Activated T-helper 1 cell treated with anti-CD3 and anti-CD28 coated beads, Interleukin-2, amount 50 U/mL, for 16 hours (primary cell): ENCODE measurements at regions not wholly inside any gene's neighbourhood (a gene's known extent, or its start where the extent isn't known, plus 50 kb on each side); places are given as distances from the start of the nearest gene placed in this dataset.
"Not testable (repeated sequence)": the region's sequence is repeated elsewhere in the genome, so short reads cannot be mapped to it uniquely, and the experiment has no call there.

Experiments used
- DNase-seq, 2 donors: peaks; one replicate each; pipeline ENCODE4 v3.0.0-alpha.2; 2020; ENCODE audit warnings: low read depth in 1 of 2, low spot score in 1 of 2

GRCh38 chr12:34097213-34097612 is 74.9 kb downstream of the ALG10 start:
- DNase-seq = no peak

- DNase-seq = no peak
Observed at GRCh38 chr12:34105392-34105933, 83.2 kb downstream of the ALG10 start.

GRCh38 chr12:34106172-34106571 is 83.9 kb downstream of the ALG10 start:
- DNase-seq = no peak

- DNase-seq = no peak
Observed at GRCh38 chr12:34107016-34107415, 84.7 kb downstream of the ALG10 start.

GRCh38 chr12:34107781-34108404 is 85.6 kb downstream of the ALG10 start:
- no peak for DNase-seq

- DNase-seq = no peak
Observed at GRCh38 chr12:34108405-34108803, 86.1 kb downstream of the ALG10 start.

- DNase-seq = no peak
Observed at GRCh38 chr12:34108967-34109366, 86.7 kb downstream of the ALG10 start.

GRCh38 chr12:34109390-34109789 is 87.1 kb downstream of the ALG10 start:
- DNase-seq = no peak

GRCh38 chr12:34109909-34110531 is 87.7 kb downstream of the ALG10 start:
- DNase-seq = not testable (repeated sequence)

GRCh38 chr12:34119366-34119765 is 97.1 kb downstream of the ALG10 start:
- DNase-seq = no peak

- DNase-seq = no peak
Observed at GRCh38 chr12:34121360-34121759, 99.1 kb downstream of the ALG10 start.

- peak in 1 of 2 donors; percentile 3 for DNase-seq
Observed at GRCh38 chr12:34123092-34123491, 100.8 kb downstream of the ALG10 start.

- no peak for DNase-seq
Observed at GRCh38 chr12:34124608-34125007, 102.3 kb downstream of the ALG10 start.

- DNase-seq = no peak
Observed at GRCh38 chr12:34126239-34126641, 103.9 kb downstream of the ALG10 start.

GRCh38 chr12:34126805-34127204 is 104.5 kb downstream of the ALG10 start:
- no peak for DNase-seq

- DNase-seq = not testable (repeated sequence)
Observed at GRCh38 chr12:34127379-34127778, 105.1 kb downstream of the ALG10 start.

GRCh38 chr12:34142430-34142829 is 120.1 kb downstream of the ALG10 start:
- DNase-seq = no peak

- no peak for DNase-seq
Observed at GRCh38 chr12:34151019-34151418, 128.7 kb downstream of the ALG10 start.

GRCh38 chr12:34163443-34163842 is 141.1 kb downstream of the ALG10 start:
- no peak for DNase-seq

- DNase-seq = no peak
Observed at GRCh38 chr12:34166427-34167060, 144.2 kb downstream of the ALG10 start.

GRCh38 chr12:34168507-34168906 is 146.2 kb downstream of the ALG10 start:
- DNase-seq = not testable (repeated sequence)

- no peak for DNase-seq
Observed at GRCh38 chr12:34186492-34186891, 164.2 kb downstream of the ALG10 start.
